DMS79 treated with DMSO at 0.1 percent for 48 hours (cell line): ENCODE measurements at regions not wholly inside any gene's neighbourhood (a gene's known extent, or its start where the extent isn't known, plus 50 kb on each side); places are given as distances from the start of the nearest gene placed in this dataset.

Experiments
- DNase-seq: peaks from one replicate; lab custom pipeline; 2025; lab: John Stamatoyannopoulos, UW

GRCh38 chr5:143693651-143694252, 118.2 kb upstream of the HMHB1 start:
- no peak for DNase-seq

- no peak for DNase-seq
These were observed 119.6 kb upstream of the HMHB1 start for GRCh38 chr5:143692342-143692741.

- no peak for DNase-seq
These were observed 120.0 kb upstream of the HMHB1 start for GRCh38 chr5:143691945-143692290.

- DNase-seq: no peak
These were observed 120.5 kb upstream of the HMHB1 start for GRCh38 chr5:143691287-143691944.

- no peak for DNase-seq
These were observed 124.4 kb upstream of the HMHB1 start for GRCh38 chr5:143687604-143688003.

- DNase-seq: no peak
These were observed 126.6 kb upstream of the HMHB1 start for GRCh38 chr5:143685246-143685815.

GRCh38 chr5:143683459-143683858, 128.5 kb upstream of the HMHB1 start:
- no peak for DNase-seq

GRCh38 chr5:143682929-143683386, 129.0 kb upstream of the HMHB1 start:
- DNase-seq: no peak

- DNase-seq: no peak
These were observed 129.6 kb upstream of the HMHB1 start for GRCh38 chr5:143682246-143682905.

GRCh38 chr5:143680672-143681259, 131.2 kb upstream of the HMHB1 start:
- no peak for DNase-seq

GRCh38 chr5:143679777-143680176, 132.2 kb upstream of the HMHB1 start:
- DNase-seq: no peak

GRCh38 chr5:143678148-143678905, 133.6 kb upstream of the HMHB1 start:
- no peak for DNase-seq

GRCh38 chr5:143677403-143677802, 134.6 kb upstream of the HMHB1 start:
- DNase-seq: no peak

GRCh38 chr5:143676802-143677201, 135.2 kb upstream of the HMHB1 start:
- peak; percentile 13 for DNase-seq

GRCh38 chr5:143674469-143674786, 137.5 kb upstream of the HMHB1 start:
- DNase-seq: no peak

GRCh38 chr5:143673676-143674468, 138.1 kb upstream of the HMHB1 start:
- no peak for DNase-seq

GRCh38 chr5:143672806-143673205, 139.2 kb upstream of the HMHB1 start:
- DNase-seq: no peak

GRCh38 chr5:143671674-143672569, 140.0 kb upstream of the HMHB1 start:
- no peak for DNase-seq

GRCh38 chr5:143671021-143671420, 140.9 kb upstream of the HMHB1 start:
- DNase-seq: no peak

- DNase-seq: no peak
These were observed 146.1 kb upstream of the HMHB1 start for GRCh38 chr5:143665866-143666265.
